Tibial nerve (tissue), 3 donors: ENCODE measurements at regions not wholly inside any gene's neighbourhood (a gene's known extent, or its start where the extent isn't known, plus 50 kb on each side); places are given as distances from the start of the nearest gene placed in this dataset.

Experiments
- POLR2A ChIP-seq, 2 donors: fragments of 450-650 bp; IDR thresholded peaks; one replicate each; pipeline ENCODE4 v1.6.1; 2017; ENCODE audit warnings: antibody characterized with exemption in 2 of 2, mild to moderate bottlenecking in 2 of 2, moderate library complexity in 2 of 2
- TF ChIP-seq, protein P1 (sequence below), 5 experiments: fragments of 200-600 bp in 3 of 5; fragments of 450-650 bp in 2 of 5; sonication (generic) in 3 of 5; IDR thresholded peaks; one replicate each; pipeline ENCODE4 v1.5.1; 2016 to 2019; ENCODE audit warnings: antibody characterized with exemption in 5 of 5, mild to moderate bottlenecking in 3 of 5, moderate library complexity in 2 of 5

DNA sequence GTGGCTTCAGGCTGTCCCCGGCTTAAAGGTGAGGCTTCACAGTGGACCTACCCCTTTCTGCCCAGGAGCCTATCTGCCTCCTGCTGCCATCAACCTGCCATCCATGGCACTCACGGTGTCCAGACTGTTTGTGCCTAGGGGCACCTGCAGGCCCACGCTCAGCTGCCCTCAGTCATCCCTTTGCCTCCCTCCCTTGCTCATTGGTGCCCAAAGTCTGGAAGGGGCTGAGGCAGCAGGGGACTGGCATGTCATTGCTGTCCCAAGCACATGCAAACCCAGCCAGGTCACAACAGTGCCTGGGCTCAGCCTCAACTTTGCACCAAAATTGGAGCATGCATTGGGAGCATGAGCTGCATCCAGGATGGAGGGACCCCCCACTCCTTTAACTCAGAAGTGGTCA lies 1142.7 kb upstream of the NCAM2 start:
- TF ChIP-seq, protein P1, sequence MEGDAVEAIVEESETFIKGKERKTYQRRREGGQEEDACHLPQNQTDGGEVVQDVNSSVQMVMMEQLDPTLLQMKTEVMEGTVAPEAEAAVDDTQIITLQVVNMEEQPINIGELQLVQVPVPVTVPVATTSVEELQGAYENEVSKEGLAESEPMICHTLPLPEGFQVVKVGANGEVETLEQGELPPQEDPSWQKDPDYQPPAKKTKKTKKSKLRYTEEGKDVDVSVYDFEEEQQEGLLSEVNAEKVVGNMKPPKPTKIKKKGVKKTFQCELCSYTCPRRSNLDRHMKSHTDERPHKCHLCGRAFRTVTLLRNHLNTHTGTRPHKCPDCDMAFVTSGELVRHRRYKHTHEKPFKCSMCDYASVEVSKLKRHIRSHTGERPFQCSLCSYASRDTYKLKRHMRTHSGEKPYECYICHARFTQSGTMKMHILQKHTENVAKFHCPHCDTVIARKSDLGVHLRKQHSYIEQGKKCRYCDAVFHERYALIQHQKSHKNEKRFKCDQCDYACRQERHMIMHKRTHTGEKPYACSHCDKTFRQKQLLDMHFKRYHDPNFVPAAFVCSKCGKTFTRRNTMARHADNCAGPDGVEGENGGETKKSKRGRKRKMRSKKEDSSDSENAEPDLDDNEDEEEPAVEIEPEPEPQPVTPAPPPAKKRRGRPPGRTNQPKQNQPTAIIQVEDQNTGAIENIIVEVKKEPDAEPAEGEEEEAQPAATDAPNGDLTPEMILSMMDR (IDR thresholded peaks at IDR 0.05) = no peak
- no peak for TF ChIP-seq POLR2A (IDR thresholded peaks at IDR 0.05)
